ENCODE measurements at regions not wholly inside any gene's neighbourhood (a gene's known extent, or its start where the extent isn't known, plus 50 kb on each side); places are given as distances from the start of the nearest gene placed in this dataset.

DNA sequence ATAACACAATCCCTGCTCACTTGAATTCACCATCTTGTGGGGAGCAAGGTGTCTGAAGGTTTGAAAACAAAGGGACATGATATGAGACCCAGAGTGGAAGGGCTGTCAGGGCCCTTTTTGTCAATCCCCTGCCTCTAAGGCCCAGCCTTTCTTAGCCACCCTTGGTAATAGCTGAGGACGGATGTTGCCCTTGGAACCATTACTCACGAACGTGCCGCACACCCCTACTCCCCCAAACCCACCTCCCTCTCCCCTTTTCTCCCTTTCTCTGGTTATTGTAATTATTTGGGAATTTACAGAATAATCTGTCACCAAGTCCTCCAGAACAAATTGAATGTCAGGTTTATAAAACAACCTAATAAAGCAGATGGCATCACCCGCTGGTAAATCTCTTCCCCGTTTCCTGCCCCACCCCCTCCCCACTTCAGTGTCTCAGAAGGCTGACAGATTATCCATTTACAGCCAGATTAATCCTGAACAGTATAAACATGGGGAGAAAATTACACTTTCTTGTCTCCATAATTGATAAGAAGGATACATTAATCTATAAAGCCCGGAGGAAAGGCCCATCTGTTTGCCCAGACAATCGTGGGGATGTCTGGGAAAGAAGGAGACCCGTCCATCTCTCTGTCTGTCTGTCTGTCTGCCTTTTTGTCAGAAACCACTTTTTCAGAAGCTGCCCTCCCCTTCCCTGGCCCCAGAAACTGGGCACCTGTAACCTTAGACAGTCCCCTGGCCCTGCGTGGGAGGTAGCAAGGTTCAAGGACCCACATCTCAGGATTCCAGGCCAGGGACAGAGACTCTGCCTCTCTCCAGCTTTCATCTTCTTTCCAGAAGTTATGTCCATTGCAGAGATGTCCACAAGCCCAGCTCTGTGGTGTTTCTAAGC lies 60.6 kb upstream of the CD34 start:
- DNase-seq = no peak

DNA sequence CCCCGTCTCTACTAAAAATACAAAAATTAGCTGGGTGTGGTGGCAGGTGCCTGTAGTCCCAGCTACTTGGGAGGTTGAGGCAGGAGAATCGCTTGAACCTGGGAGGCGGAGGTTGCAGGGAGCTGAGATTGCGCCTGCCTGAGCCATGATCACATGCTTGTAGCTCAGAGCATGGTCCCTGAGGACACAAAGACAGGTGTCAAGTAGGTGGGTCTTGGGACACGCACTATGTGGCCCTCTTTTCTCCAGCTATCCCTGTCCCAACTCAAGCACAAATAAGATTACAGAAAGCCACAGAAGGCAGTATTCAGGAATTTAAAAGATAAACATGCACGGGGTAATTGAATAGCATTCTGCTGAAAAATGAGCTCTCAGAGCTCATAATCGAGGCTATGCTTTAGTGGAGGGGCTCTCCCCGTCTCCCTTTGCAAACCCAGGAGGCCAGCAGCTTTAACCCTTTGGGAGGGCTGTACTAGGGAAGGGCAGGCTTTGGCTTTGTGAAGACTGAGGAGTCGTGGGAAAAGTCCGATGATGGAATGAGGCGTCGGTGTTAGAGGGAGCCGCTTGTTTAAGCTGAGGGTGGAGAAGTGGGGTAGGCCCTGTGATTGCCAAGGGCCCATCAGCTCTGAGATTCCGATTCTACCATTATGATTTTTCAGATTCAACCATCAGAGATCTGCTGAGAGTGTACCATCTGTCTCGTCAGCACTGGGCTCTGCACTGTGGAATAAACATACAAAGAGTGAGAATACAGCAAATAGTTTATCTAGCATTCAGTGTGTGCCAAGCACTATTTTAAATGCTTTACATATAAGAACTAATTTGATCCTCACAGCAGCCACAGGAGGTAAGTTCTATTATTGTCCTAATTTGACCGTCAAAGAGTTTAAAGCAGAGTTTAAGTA lies 59.7 kb upstream of the CD34 start:
- no peak for DNase-seq

DNA sequence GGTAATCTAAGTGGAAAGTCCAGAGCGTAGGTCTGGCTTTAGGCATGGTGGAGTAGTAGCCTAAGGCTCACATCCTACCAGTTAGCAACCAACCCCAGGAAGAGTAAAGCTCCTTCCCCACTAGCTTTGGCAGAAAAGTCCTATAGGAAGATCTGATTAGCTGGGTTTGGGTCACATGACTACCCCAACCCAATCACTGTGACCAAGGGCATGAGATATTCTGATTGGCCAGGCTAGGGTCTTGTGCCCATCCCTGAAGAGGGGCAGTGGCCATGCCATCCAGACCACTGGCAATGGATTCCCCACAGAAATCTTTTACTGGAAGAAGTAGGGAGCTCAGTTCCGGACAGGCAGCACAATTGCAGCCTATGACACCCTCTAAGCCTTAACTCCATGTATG lies 58.6 kb upstream of the CD34 start:
- no peak for DNase-seq

- no peak for DNase-seq
Observed at GRCh38 chr1:207968521-207969009, 57.6 kb upstream of the CD34 start.

DNA sequence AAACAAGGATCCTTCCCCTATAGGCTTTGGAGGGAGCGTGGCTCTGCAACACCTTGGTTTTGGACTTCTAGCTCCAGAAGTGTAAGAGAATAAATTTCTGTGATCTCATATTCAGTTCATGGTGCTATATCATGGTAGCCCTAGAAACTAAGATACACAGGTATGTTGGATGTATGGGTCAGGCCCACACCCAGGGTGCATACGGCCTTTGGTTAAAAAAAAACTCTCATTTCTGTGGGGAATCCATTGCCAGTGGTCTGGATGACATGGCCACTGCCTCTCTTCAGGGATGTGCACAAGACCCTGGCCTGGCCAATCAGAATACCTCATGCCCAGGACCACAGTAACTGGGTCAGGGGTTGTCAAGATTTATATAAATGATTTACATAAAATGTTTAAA lies 56.8 kb upstream of the CD34 start:
- DNase-seq = no peak

- DNase-seq = no peak
Observed at GRCh38 chr1:207966521-207966920, 55.6 kb upstream of the CD34 start.

DNA sequence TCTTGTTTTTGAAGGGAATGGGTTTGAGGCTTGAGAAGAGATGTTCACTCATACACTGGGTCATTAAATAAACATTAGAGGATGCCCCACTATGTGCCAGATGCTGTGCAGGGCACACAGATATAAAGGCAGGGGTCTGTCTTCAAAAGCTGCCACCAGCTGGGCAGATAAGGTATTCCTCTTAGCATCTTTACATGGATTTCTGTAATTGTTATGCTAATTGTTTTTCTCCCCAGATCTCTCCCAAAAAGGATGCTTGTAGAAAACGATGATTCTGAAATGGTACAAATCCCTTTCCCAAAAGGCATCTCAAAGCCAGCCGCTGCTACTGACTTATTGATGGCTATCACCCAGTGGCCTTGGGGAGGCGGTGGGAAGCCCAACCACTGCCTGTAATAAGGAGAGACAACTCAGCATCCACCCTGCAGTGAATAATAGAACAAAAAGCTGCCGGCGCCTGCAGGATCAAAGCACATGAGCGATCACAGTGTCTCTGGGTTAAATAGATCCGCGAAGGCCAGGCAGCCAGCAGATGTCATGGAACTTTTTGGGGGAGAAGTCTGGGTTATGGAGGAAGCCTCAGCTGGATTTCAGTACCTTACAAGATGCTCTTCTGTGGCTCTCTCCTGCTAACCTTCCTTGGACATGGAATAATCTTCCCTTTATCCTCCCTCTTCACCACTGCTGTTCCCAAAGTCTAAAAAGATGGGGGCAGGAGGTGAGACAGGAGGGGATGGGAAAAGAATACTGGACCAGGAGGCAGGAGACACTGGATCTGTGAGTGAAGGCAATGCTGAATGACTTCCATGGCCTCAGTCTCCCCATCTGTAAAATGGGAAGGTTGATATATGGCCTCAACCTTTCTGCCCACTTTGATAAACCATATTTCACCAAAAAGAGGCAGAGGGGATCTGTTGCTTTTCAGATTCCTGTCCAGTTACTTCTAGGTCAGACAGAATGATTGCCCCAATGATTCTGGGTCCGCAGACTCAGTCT lies 54.8 kb upstream of the CD34 start:
- DNase-seq = no peak

- DNase-seq = no peak
Observed at GRCh38 chr1:207964195-207964966, 53.5 kb upstream of the CD34 start.

- peak; percentile 95 for DNase-seq
Observed at GRCh38 chr1:207963427-207964194, 52.7 kb upstream of the CD34 start.

DNA sequence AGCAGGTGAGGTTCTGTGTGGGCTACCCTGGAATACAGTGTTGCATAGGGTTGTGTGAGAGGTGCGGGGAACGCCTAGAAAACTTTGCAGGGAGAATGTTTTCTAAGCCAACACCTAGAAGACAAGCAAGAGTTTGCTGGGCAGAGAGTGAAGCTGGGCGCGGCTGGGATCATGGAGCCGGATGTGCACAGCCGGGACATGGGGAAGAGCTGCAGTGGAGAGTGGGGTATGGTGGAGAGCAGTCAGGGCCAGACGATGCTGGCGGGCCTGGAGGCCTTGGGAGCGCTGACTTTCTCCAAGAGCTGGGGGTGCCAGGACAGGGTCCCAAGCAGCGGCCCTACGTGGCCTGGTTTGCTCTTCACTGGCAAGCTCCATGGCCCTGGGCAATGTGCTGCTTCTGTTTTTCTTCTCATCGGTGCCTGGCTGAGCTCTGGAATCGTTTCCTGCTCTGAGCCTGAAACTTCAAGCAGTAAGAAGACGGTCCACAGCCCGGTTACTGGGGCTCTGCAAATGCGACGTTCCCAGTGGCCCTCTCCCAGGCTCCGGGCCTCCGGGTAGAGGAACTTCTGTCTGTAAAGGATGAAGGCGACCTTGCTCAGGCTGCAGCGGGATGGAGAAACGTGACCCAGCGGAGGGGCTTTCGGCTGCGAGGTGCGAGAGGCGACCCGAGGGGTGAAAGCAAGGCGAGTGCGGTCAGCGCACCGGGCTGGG lies 51.9 kb upstream of the CD34 start:
- no peak for DNase-seq
